ENCODE measurements at regions not wholly inside any gene's neighbourhood (a gene's known extent, or its start where the extent isn't known, plus 50 kb on each side); places are given as distances from the start of the nearest gene placed in this dataset.
"Not testable (repeated sequence)": the region's sequence is repeated elsewhere in the genome, so short reads cannot be mapped to it uniquely, and the experiment has no call there.

GRCh38 chr1:60255565-60255964, 182.0 kb upstream of the C1orf87 start:
- H3K27ac ChIP-seq (ENCODE audit: low read depth in 1 of 3, low read length in 2 of 3) = no peak overlapping the region
- no peak overlapping the region for H3K4me3 ChIP-seq (ENCODE audit: low read depth in 1 of 3, low read length in 3 of 3)
- DNase-seq = no peak
- no peaks in the 10 kb centered on the region for H3K27me3 ChIP-seq (ENCODE audit: control insufficient read depth in 3 of 3, insufficient read depth in 3 of 3, low read length in 3 of 3)
- no peaks in the 10 kb centered on the region for H3K36me3 ChIP-seq (ENCODE audit: control insufficient read depth in 3 of 3, insufficient read depth in 2 of 3, low read depth in 1 of 3, low read length in 3 of 3)
- H3K4me1 ChIP-seq (ENCODE audit: control insufficient read depth in 3 of 3, insufficient read depth in 2 of 3, low read depth in 1 of 3, low read length in 2 of 3) = no peaks in the 10 kb centered on the region
- WGBS, 3 donors = 50 to 86% (median 70%) methylated on average over 1 of the region's 1 CpG
- no peaks in the 10 kb centered on the region for H3K9me3 ChIP-seq (ENCODE audit: control insufficient read depth in 2 of 2, insufficient read depth in 1 of 2, low read depth in 1 of 2, low read length in 1 of 2)
- no peak for FAIRE-seq

GRCh38 chr1:60251426-60251825, 177.9 kb upstream of the C1orf87 start:
- no peaks in the 10 kb centered on the region for H3K9me3 ChIP-seq (ENCODE audit: control insufficient read depth in 2 of 2, insufficient read depth in 1 of 2, low read depth in 1 of 2, low read length in 1 of 2)
- H3K27ac ChIP-seq (ENCODE audit: low read depth in 1 of 3, low read length in 2 of 3) = no peak overlapping the region
- H3K27me3 ChIP-seq (ENCODE audit: control insufficient read depth in 3 of 3, insufficient read depth in 3 of 3, low read length in 3 of 3) = no peaks in the 10 kb centered on the region
- H3K36me3 ChIP-seq (ENCODE audit: control insufficient read depth in 3 of 3, insufficient read depth in 2 of 3, low read depth in 1 of 3, low read length in 3 of 3) = no peaks in the 10 kb centered on the region
- no peak for DNase-seq
- no peak overlapping the region for H3K4me3 ChIP-seq (ENCODE audit: low read depth in 1 of 3, low read length in 3 of 3)
- 22 to 59% (median 24%) methylated on average over 2 of the region's 2 CpGs for WGBS, 3 donors
- FAIRE-seq = no peak
- H3K4me1 ChIP-seq (ENCODE audit: control insufficient read depth in 3 of 3, insufficient read depth in 2 of 3, low read depth in 1 of 3, low read length in 2 of 3) = no peaks in the 10 kb centered on the region

- DNase-seq; H3K4me3 ChIP-seq (ENCODE audit: low read depth in 1 of 3, low read length in 3 of 3); H3K27ac ChIP-seq (ENCODE audit: low read depth in 1 of 3, low read length in 2 of 3); H3K36me3 ChIP-seq (ENCODE audit: control insufficient read depth in 3 of 3, insufficient read depth in 2 of 3, low read depth in 1 of 3, low read length in 3 of 3); FAIRE-seq; H3K27me3 ChIP-seq (ENCODE audit: control insufficient read depth in 3 of 3, insufficient read depth in 3 of 3, low read length in 3 of 3); H3K9me3 ChIP-seq (ENCODE audit: control insufficient read depth in 2 of 2, insufficient read depth in 1 of 2, low read depth in 1 of 2, low read length in 1 of 2); H3K4me1 ChIP-seq (ENCODE audit: control insufficient read depth in 3 of 3, insufficient read depth in 2 of 3, low read depth in 1 of 3, low read length in 2 of 3): not testable (repeated sequence)
- 53 to 78% (median 56%) methylated on average over 1 of the region's 1 CpG for WGBS, 3 donors
Measured at GRCh38 chr1:60247467-60247866, 173.9 kb upstream of the C1orf87 start.

GRCh38 chr1:60245324-60245723, 171.8 kb upstream of the C1orf87 start:
- H3K9me3 ChIP-seq (ENCODE audit: control insufficient read depth in 2 of 2, insufficient read depth in 1 of 2, low read depth in 1 of 2, low read length in 1 of 2) = no peaks in the 10 kb centered on the region
- no peak overlapping the region for H3K27ac ChIP-seq (ENCODE audit: low read depth in 1 of 3, low read length in 2 of 3)
- no peak for FAIRE-seq
- no peak for DNase-seq
- H3K4me1 ChIP-seq (ENCODE audit: control insufficient read depth in 3 of 3, insufficient read depth in 2 of 3, low read depth in 1 of 3, low read length in 2 of 3) = no peaks in the 10 kb centered on the region
- H3K4me3 ChIP-seq (ENCODE audit: low read depth in 1 of 3, low read length in 3 of 3) = no peak overlapping the region
- H3K36me3 ChIP-seq (ENCODE audit: control insufficient read depth in 3 of 3, insufficient read depth in 2 of 3, low read depth in 1 of 3, low read length in 3 of 3) = no peaks in the 10 kb centered on the region
- H3K27me3 ChIP-seq (ENCODE audit: control insufficient read depth in 3 of 3, insufficient read depth in 3 of 3, low read length in 3 of 3) = no peaks in the 10 kb centered on the region
- WGBS, 3 donors = 70 to 89% (median 75%) methylated on average over 2 of the region's 2 CpGs

GRCh38 chr1:60244906-60245305, 171.3 kb upstream of the C1orf87 start:
- H3K4me3 ChIP-seq (ENCODE audit: low read depth in 1 of 3, low read length in 3 of 3) = no peak overlapping the region
- no peaks in the 10 kb centered on the region for H3K36me3 ChIP-seq (ENCODE audit: control insufficient read depth in 3 of 3, insufficient read depth in 2 of 3, low read depth in 1 of 3, low read length in 3 of 3)
- no peak overlapping the region for H3K27ac ChIP-seq (ENCODE audit: low read depth in 1 of 3, low read length in 2 of 3)
- H3K9me3 ChIP-seq (ENCODE audit: control insufficient read depth in 2 of 2, insufficient read depth in 1 of 2, low read depth in 1 of 2, low read length in 1 of 2) = no peaks in the 10 kb centered on the region
- DNase-seq (no peak), FAIRE-seq (no peak)
- H3K4me1 ChIP-seq (ENCODE audit: control insufficient read depth in 3 of 3, insufficient read depth in 2 of 3, low read depth in 1 of 3, low read length in 2 of 3) = no peaks in the 10 kb centered on the region
- H3K27me3 ChIP-seq (ENCODE audit: control insufficient read depth in 3 of 3, insufficient read depth in 3 of 3, low read length in 3 of 3) = no peaks in the 10 kb centered on the region

- Histone ChIP-seq H3K9me3 (ENCODE audit: control insufficient read depth in 2 of 2, insufficient read depth in 1 of 2, low read depth in 1 of 2, low read length in 1 of 2) (no peaks in the 10 kb centered on the region), H3K27ac (ENCODE audit: low read depth in 1 of 3, low read length in 2 of 3) (no peak overlapping the region), H3K4me3 (ENCODE audit: low read depth in 1 of 3, low read length in 3 of 3) (no peak overlapping the region), H3K4me1 (ENCODE audit: control insufficient read depth in 3 of 3, insufficient read depth in 2 of 3, low read depth in 1 of 3, low read length in 2 of 3) (no peaks in the 10 kb centered on the region), H3K36me3 (ENCODE audit: control insufficient read depth in 3 of 3, insufficient read depth in 2 of 3, low read depth in 1 of 3, low read length in 3 of 3) (no peaks in the 10 kb centered on the region), H3K27me3 (ENCODE audit: control insufficient read depth in 3 of 3, insufficient read depth in 3 of 3, low read length in 3 of 3) (peaks cover 0 to 2% (median 0%) of the 10 kb centered on the region in 3 donors)
- 70 to 76% (median 74%) methylated on average over 2 of the region's 2 CpGs for WGBS, 3 donors
- FAIRE-seq = no peak
- DNase-seq = no peak
Measured at GRCh38 chr1:60235275-60235674, 161.7 kb upstream of the C1orf87 start.

GRCh38 chr1:60234776-60235175, 161.2 kb upstream of the C1orf87 start:
- no peak overlapping the region for H3K27ac ChIP-seq (ENCODE audit: low read depth in 1 of 3, low read length in 2 of 3)
- H3K36me3 ChIP-seq (ENCODE audit: control insufficient read depth in 3 of 3, insufficient read depth in 2 of 3, low read depth in 1 of 3, low read length in 3 of 3) = no peaks in the 10 kb centered on the region
- H3K4me1 ChIP-seq (ENCODE audit: control insufficient read depth in 3 of 3, insufficient read depth in 2 of 3, low read depth in 1 of 3, low read length in 2 of 3) = no peaks in the 10 kb centered on the region
- FAIRE-seq (no peak), DNase-seq (no peak)
- no peak overlapping the region for H3K4me3 ChIP-seq (ENCODE audit: low read depth in 1 of 3, low read length in 3 of 3)
- peaks cover 0 to 2% (median 0%) of the 10 kb centered on the region in 3 donors for H3K27me3 ChIP-seq (ENCODE audit: control insufficient read depth in 3 of 3, insufficient read depth in 3 of 3, low read length in 3 of 3)
- 57 to 67% (median 57%) methylated on average over 2 of the region's 2 CpGs for WGBS, 3 donors
- no peaks in the 10 kb centered on the region for H3K9me3 ChIP-seq (ENCODE audit: control insufficient read depth in 2 of 2, insufficient read depth in 1 of 2, low read depth in 1 of 2, low read length in 1 of 2)

- DNase-seq (no peak), FAIRE-seq (no peak)
- Histone ChIP-seq H3K4me3 (ENCODE audit: low read depth in 1 of 3, low read length in 3 of 3) (no peak overlapping the region), H3K9me3 (ENCODE audit: control insufficient read depth in 2 of 2, insufficient read depth in 1 of 2, low read depth in 1 of 2, low read length in 1 of 2) (no peaks in the 10 kb centered on the region), H3K36me3 (ENCODE audit: control insufficient read depth in 3 of 3, insufficient read depth in 2 of 3, low read depth in 1 of 3, low read length in 3 of 3) (no peaks in the 10 kb centered on the region), H3K27me3 (ENCODE audit: control insufficient read depth in 3 of 3, insufficient read depth in 3 of 3, low read length in 3 of 3) (peaks cover 0 to 2% (median 0%) of the 10 kb centered on the region in 3 donors), H3K4me1 (ENCODE audit: control insufficient read depth in 3 of 3, insufficient read depth in 2 of 3, low read depth in 1 of 3, low read length in 2 of 3) (no peaks in the 10 kb centered on the region), H3K27ac (ENCODE audit: low read depth in 1 of 3, low read length in 2 of 3) (no peak overlapping the region)
Measured at GRCh38 chr1:60229821-60230220, 156.3 kb upstream of the C1orf87 start.

- Histone ChIP-seq H3K4me3 (ENCODE audit: low read depth in 1 of 3, low read length in 3 of 3) (no peak overlapping the region), H3K4me1 (ENCODE audit: control insufficient read depth in 3 of 3, insufficient read depth in 2 of 3, low read depth in 1 of 3, low read length in 2 of 3) (no peaks in the 10 kb centered on the region), H3K36me3 (ENCODE audit: control insufficient read depth in 3 of 3, insufficient read depth in 2 of 3, low read depth in 1 of 3, low read length in 3 of 3) (no peaks in the 10 kb centered on the region), H3K27ac (ENCODE audit: low read depth in 1 of 3, low read length in 2 of 3) (no peak overlapping the region), H3K27me3 (ENCODE audit: control insufficient read depth in 3 of 3, insufficient read depth in 3 of 3, low read length in 3 of 3) (no peaks in the 10 kb centered on the region), H3K9me3 (ENCODE audit: control insufficient read depth in 2 of 2, insufficient read depth in 1 of 2, low read depth in 1 of 2, low read length in 1 of 2) (no peaks in the 10 kb centered on the region)
- WGBS, 3 donors = 72 to 89% (median 88%) methylated on average over 1 of the region's 1 CpG
- DNase-seq (no peak), FAIRE-seq (no peak)
Measured at GRCh38 chr1:60228041-60228491, 154.5 kb upstream of the C1orf87 start.
